ENCODE measurements at regions not wholly inside any gene's neighbourhood (a gene's known extent, or its start where the extent isn't known, plus 50 kb on each side); places are given as distances from the start of the nearest gene placed in this dataset.

DNA sequence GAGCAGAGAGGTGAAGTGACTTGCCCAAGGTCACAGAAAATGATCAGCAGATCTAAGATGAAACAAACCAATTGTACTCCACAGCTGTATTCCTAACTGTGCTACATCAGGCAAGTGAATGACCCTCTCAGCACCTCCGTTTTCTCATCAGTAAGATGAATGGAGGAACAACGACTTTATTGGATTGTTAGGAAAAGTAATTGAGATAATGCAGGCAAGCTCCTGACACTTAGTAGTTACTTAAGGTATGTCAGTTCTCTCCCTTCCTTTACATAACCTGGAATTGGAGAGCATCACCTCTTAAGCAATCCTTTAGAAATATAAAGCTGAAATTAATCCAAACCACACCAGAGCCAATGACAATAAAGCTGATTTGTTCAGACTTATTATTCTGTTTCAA lies 451.2 kb upstream of the CD180 start:
- Histone ChIP-seq H2BK120ac (ENCODE audit: low read depth, low read length, poor library complexity, severe bottlenecking) (no peak overlapping the region), H3K18ac (ENCODE audit: insufficient read length, low read depth, low read length) (no peak overlapping the region), H3K56ac (ENCODE audit: insufficient read length, low read depth, low read length) (no peak overlapping the region), H3K4me2 (ENCODE audit: insufficient read depth, insufficient read length, low read length) (no peak overlapping the region), H2BK12ac (ENCODE audit: insufficient read length, low read depth, low read length) (no peak overlapping the region), H2AFZ (ENCODE audit: low read length) (no peak overlapping the region), H3K23me2 (ENCODE audit: insufficient read length, low read depth, low read length, poor library complexity, severe bottlenecking) (no peaks in the 10 kb centered on the region), H3K23ac (ENCODE audit: insufficient read length, low read depth, low read length) (no peak overlapping the region), H2BK20ac (ENCODE audit: low read depth, low read length, poor library complexity, severe bottlenecking) (no peak overlapping the region), H4K91ac (ENCODE audit: insufficient read length, low read depth, low read length) (no peak overlapping the region), H3K27ac (ENCODE audit: insufficient read length, low read depth, low read length) (no peak overlapping the region), H3K79me2 (ENCODE audit: insufficient read depth, low read length) (no peaks in the 10 kb centered on the region), H4K20me1 (ENCODE audit: control insufficient read depth, insufficient read depth, insufficient read length) (no peaks in the 10 kb centered on the region), H2AK5ac (ENCODE audit: insufficient read length, low read length) (no peak overlapping the region), H3T11ph (ENCODE audit: low read length) (no peak overlapping the region), H3K4me1 (ENCODE audit: insufficient read depth, low read length) (no peaks in the 10 kb centered on the region), H2BK5ac (ENCODE audit: insufficient read length, low read length) (no peak overlapping the region), H3K9ac (ENCODE audit: extremely low read depth, insufficient read length, low read length) (no peak overlapping the region), H3K9me3 (ENCODE audit: control insufficient read depth, low read depth, low read length) (peaks cover 6% of the 10 kb centered on the region), H4K5ac (ENCODE audit: insufficient read length, low read depth, low read length) (no peak overlapping the region), H3K14ac (ENCODE audit: insufficient read depth, low read length) (no peak overlapping the region), H3K27me3 (ENCODE audit: insufficient read depth, low read length) (no peaks in the 10 kb centered on the region), H2BK15ac (ENCODE audit: low read depth, low read length) (no peak overlapping the region), H3K79me1 (ENCODE audit: insufficient read depth, low read depth, low read length, poor library complexity, severe bottlenecking) (no peaks in the 10 kb centered on the region), H4K8ac (replicated peaks; ENCODE audit: insufficient read length, low read depth, low read length) (no peak overlapping the region), H3K4ac (ENCODE audit: low read depth, low read length) (no peak overlapping the region)
- H3K4me1 Mint-ChIP-seq: peaks cover 0 to 5% of the 10 kb centered on the region in 2 experiments; a peak in 3 of 4 replicates
- peaks cover 0 to 12% (median 0%) of the 10 kb centered on the region in 3 experiments; a peak in 2 of 7 replicates for H3K36me3 Mint-ChIP-seq (ENCODE audit: insufficient read depth in 1 of 3, low read depth in 3 of 3)
- TF ChIP-seq CTCF (conservative IDR thresholded peaks at IDR 0.05): no peak
- WGBS (ENCODE audit: extremely low coverage, insufficient read length, low lambda C conversion rate): no CpG with 5 or more reads among the region's 2 CpGs
- no peak for DNase-seq
- H3K27ac Mint-ChIP-seq: no peak overlapping the region
- H3K27me3 Mint-ChIP-seq (ENCODE audit: low read depth): no peaks in the 10 kb centered on the region
- H3K9me3 Mint-ChIP-seq: peaks cover 8 to 9% of the 10 kb centered on the region in 2 experiments; a peak in 4 of 5 replicates
- H3K4me3 Mint-ChIP-seq: no peak overlapping the region
